Choroid plexus epithelial cell (primary cell): ENCODE measurements at regions not wholly inside any gene's neighbourhood (a gene's known extent, or its start where the extent isn't known, plus 50 kb on each side); places are given as distances from the start of the nearest gene placed in this dataset.

Experiments
- DNase-seq: peaks from one replicate; pipeline ENCODE4 v3.0.0-alpha.2; 2010; ENCODE audit warnings: low read depth
- H3K4me3 ChIP-seq: 2 replicates; pipeline ENCODE4 v1.5.1; 2011; ENCODE audit warnings: low read depth, mild to moderate bottlenecking, control low read depth, low read length, moderate library complexity
- TF ChIP-seq, protein P1 (sequence below): conservative IDR thresholded peaks from 2 replicates; pipeline ENCODE4 v1.5.1; 2011; ENCODE audit warnings: low read depth, mild to moderate bottlenecking, control low read depth, inconsistent platforms, low read length, moderate library complexity

GRCh38 chr5:3844266-3844665, 248.6 kb downstream of the IRX1 start:
- TF ChIP-seq, protein P1, sequence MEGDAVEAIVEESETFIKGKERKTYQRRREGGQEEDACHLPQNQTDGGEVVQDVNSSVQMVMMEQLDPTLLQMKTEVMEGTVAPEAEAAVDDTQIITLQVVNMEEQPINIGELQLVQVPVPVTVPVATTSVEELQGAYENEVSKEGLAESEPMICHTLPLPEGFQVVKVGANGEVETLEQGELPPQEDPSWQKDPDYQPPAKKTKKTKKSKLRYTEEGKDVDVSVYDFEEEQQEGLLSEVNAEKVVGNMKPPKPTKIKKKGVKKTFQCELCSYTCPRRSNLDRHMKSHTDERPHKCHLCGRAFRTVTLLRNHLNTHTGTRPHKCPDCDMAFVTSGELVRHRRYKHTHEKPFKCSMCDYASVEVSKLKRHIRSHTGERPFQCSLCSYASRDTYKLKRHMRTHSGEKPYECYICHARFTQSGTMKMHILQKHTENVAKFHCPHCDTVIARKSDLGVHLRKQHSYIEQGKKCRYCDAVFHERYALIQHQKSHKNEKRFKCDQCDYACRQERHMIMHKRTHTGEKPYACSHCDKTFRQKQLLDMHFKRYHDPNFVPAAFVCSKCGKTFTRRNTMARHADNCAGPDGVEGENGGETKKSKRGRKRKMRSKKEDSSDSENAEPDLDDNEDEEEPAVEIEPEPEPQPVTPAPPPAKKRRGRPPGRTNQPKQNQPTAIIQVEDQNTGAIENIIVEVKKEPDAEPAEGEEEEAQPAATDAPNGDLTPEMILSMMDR = no peak
- DNase-seq = no peak
- no peak overlapping the region for H3K4me3 ChIP-seq

DNA sequence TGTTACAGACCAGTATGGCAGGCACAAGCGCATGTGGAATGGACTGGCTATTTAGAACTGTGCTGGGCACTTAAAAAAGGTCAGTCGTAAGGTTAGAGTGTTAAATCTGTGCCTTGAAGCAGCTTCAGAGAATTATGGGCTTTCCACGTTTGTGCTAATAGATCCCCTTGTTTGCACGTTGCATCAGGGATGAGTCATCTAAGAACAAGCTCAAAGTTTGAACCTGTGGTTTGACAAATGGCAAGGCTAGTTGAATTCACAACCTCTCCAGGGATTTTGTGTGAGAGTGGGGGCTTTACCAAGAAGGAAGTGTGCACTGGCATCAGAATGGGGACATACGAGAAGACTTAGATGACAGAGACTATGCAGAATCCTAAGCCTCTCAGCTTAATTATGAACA, 249.6 kb downstream of the IRX1 start:
- TF ChIP-seq, protein P1 = no peak
- DNase-seq = no peak
- H3K4me3 ChIP-seq = no peak overlapping the region

DNA sequence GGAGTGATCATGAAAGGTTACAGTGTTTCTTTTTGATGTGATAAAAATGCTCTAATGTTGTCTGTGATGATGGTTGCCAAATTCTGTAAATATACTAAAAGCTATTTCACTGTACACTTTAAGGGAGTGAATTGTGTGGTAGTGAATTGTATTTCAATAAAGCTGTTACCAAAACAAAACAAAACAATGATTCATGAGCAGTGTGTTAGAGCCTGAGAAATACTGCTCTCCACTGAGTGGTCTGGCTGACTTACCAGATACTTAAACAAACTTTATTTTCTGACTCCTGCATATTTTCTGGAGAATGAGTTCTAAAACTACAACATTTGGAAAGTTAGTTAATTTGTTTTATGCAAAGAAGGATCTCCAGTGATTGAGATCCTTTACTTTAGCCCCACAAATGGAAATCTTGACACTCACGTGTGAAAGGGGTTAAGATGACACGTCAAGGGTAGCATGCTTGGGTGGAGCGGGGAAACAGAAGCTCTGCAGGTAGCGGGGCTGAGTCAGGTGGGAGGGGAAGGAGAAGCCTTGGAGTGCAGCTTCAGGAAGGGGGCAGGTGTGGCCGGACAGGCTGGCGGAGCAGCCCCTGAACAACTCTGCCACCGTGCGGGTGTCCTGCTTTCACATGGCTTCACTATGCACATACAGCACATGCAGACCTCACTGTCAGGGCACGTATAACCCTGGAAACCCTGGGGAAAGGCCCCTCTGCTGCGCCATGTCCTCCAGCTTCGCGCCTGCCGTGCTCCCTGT, 256.7 kb downstream of the IRX1 start:
- no peak overlapping the region for H3K4me3 ChIP-seq
- DNase-seq = no peak
- TF ChIP-seq, protein P1 = no peak

DNA sequence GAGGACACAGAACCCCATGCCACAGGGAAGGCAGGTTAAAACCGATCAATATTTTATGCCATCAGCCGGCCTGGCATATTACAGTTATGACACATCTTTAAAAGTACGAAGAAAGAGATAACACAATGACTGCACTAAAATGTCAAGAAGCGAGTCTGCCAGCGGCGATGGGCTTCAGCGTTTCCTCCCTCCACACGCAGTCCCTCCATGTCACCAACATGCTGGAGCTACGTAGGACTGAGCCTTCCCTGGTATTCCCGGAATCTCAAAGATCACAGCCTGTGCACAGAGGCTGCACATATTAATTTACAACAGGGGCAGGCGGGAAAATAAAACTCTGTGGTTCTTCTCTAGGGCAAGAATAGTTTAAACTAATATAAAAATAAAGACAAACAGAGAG, 257.7 kb downstream of the IRX1 start:
- TF ChIP-seq, protein P1 = no peak
- DNase-seq = no peak
- H3K4me3 ChIP-seq = no peak overlapping the region

- TF ChIP-seq, protein P1 = no peak
- H3K4me3 ChIP-seq = no peak overlapping the region
- no peak for DNase-seq
Observed at GRCh38 chr5:3854188-3854821, 258.7 kb downstream of the IRX1 start.

DNA sequence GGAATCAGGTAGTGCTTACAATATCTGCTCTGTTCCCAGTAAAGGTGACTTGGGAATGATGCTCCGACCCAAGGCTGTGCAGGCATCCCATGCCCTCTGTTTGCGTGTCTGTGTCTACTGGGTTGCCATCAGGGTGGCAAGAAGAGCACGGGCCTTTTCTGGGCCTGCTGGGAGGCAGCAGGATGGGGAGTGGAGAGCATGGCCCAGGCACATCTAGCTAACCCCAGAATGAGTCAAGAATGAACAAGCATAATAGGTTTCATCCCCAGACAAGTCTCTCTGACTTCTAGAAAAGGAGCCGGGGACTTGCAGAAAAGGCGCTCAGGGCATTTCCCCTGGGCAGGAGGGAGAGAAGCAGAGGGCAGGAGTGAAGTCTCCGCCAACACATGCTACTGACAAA, 260.4 kb downstream of the IRX1 start:
- no peak for DNase-seq
- TF ChIP-seq, protein P1 = no peak
- H3K4me3 ChIP-seq = no peak overlapping the region

DNA sequence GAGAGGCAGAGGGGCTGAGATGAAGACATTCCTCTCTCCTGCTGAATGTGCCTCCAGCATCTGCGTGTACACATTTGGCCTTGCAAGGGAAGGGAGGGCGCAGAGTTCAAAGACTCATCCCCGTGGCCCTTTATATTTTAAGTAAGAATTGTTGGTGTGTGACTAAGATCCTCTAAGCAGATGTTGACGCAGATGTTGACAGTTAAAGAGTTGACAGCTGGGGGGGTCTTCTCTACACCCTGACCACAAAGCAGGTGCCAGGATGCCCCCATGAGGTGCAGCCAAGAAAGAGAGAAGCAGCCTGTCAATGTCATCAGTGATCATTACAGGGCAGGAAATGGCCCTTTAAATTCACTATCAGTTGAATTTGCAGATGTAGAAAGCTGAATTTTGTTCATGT, 262.9 kb downstream of the IRX1 start:
- TF ChIP-seq, protein P1 = no peak
- no peak overlapping the region for H3K4me3 ChIP-seq
- DNase-seq = no peak
